Prostate gland (tissue), 2 donors: ENCODE measurements at regions not wholly inside any gene's neighbourhood (a gene's known extent, or its start where the extent isn't known, plus 50 kb on each side); places are given as distances from the start of the nearest gene placed in this dataset.

Experiments
- DNase-seq: peaks from one replicate; pipeline ENCODE4 v3.0.0-alpha.2; 2019; ENCODE audit warnings: low spot score
- H3K27ac ChIP-seq, 2 donors: fragments of 200-600 bp; sonication (generic); 2 replicates each; pipeline ENCODE4 v1.5.1; 2017 to 2019
- H3K27me3 ChIP-seq: fragments of 200-600 bp; sonication (generic); replicated peaks from 2 replicates; pipeline ENCODE4 v1.5.1; 2019; ENCODE audit not compliant: insufficient read depth
- H3K36me3 ChIP-seq, 2 donors: fragments of 200-600 bp; sonication (generic); 1 replicate in 1 of 2; 2 replicates in 1 of 2; pipeline versions ENCODE4 v1.5.1 to v1.8.1; 2017 to 2019
- H3K4me1 ChIP-seq: fragments of 200-600 bp; sonication (generic); replicated peaks from 2 replicates; pipeline ENCODE4 v1.5.1; 2019
- H3K4me3 ChIP-seq, 2 donors: fragments of 200-600 bp; sonication (generic); 2 replicates each; pipeline ENCODE4 v1.5.1; 2017 to 2019
- H3K9me3 ChIP-seq: fragments of 200-600 bp; sonication (generic); 2 replicates; pipeline ENCODE4 v1.5.1; 2017
- CTCF ChIP-seq, 4 experiments: fragments of 200-600 bp in 2 of 4; fragments of 450-650 bp in 2 of 4; sonication (generic) in 2 of 4; IDR thresholded peaks; 1 replicate in 3 of 4; 2 replicates in 1 of 4; pipeline ENCODE4 v1.5.1; 2016 to 2019; ENCODE audit warnings: antibody characterized with exemption in 4 of 4, mild to moderate bottlenecking in 2 of 4, moderate library complexity in 2 of 4
- POLR2A ChIP-seq: fragments of 450-650 bp; IDR thresholded peaks from one replicate; pipeline ENCODE4 v1.6.1; 2016; ENCODE audit warnings: antibody characterized with exemption, mild to moderate bottlenecking
- POLR2AphosphoS5 ChIP-seq: sonication (generic); formaldehyde crosslinking; IDR thresholded peaks from one replicate; pipeline ENCODE4 v1.6.1; 2017; ENCODE audit warnings: antibody characterized with exemption
- WGBS: methylation state at CpG from one replicate; pipeline ENCODE4 v1.1.5; 2018; 5-methylcytosine and 5-hydroxymethylcytosine counted together
- intact Hi-C: fragments of 100-400 bp; cut with DNase I; formaldehyde crosslinking; loops from one replicate; pipeline ENCODE4 v1.14.2; 2022

- intact Hi-C loops = no loop called here
- no peak overlapping the region for H3K27ac ChIP-seq
- no peaks in the 10 kb centered on the region for H3K4me1 ChIP-seq
- no peaks in the 10 kb centered on the region for H3K9me3 ChIP-seq
- H3K36me3 ChIP-seq = no peaks in the 10 kb centered on the region
- no peak for DNase-seq
- H3K4me3 ChIP-seq = no peak overlapping the region
- no peaks in the 10 kb centered on the region for H3K27me3 ChIP-seq
- 49% methylated on average over 3 of the region's 3 CpGs for WGBS
- TF ChIP-seq POLR2AphosphoS5 = no peak
- no peak for TF ChIP-seq CTCF (IDR thresholded peaks at IDR 0.05)
- no peak for TF ChIP-seq POLR2A
These were observed 490.7 kb upstream of the BTBD3 start for GRCh38 chr20:11426948-11427347.

- no peaks in the 10 kb centered on the region for H3K27me3 ChIP-seq
- no peaks in the 10 kb centered on the region for H3K9me3 ChIP-seq
- TF ChIP-seq POLR2AphosphoS5 (no peak), CTCF (IDR thresholded peaks at IDR 0.05) (no peak), POLR2A (no peak)
- H3K27ac ChIP-seq = no peak overlapping the region
- WGBS = 82% methylated on average over 2 of the region's 2 CpGs
- intact Hi-C loops = no loop called here
- H3K4me3 ChIP-seq = no peak overlapping the region
- no peak for DNase-seq
- H3K36me3 ChIP-seq = no peaks in the 10 kb centered on the region
- H3K4me1 ChIP-seq = no peaks in the 10 kb centered on the region
These were observed 488.5 kb upstream of the BTBD3 start for GRCh38 chr20:11429168-11429567.

GRCh38 chr20:11429889-11430519 is 487.7 kb upstream of the BTBD3 start:
- no peak for DNase-seq
- no peak for TF ChIP-seq POLR2A
- TF ChIP-seq POLR2AphosphoS5 = no peak
- no peak for TF ChIP-seq CTCF (IDR thresholded peaks at IDR 0.05)
- no peak overlapping the region for H3K4me3 ChIP-seq
- no peak overlapping the region for H3K27ac ChIP-seq
- H3K9me3 ChIP-seq = no peaks in the 10 kb centered on the region
- no peaks in the 10 kb centered on the region for H3K36me3 ChIP-seq
- intact Hi-C loops = no loop called here
- H3K4me1 ChIP-seq = no peaks in the 10 kb centered on the region
- 23% methylated on average over 5 of the region's 5 CpGs for WGBS
- no peaks in the 10 kb centered on the region for H3K27me3 ChIP-seq

- Histone ChIP-seq H3K36me3 (no peaks in the 10 kb centered on the region), H3K27ac (no peak overlapping the region), H3K9me3 (no peaks in the 10 kb centered on the region), H3K4me3 (no peak overlapping the region), H3K27me3 (no peaks in the 10 kb centered on the region), H3K4me1 (no peaks in the 10 kb centered on the region)
- 88% methylated on average over 3 of the region's 3 CpGs for WGBS
- TF ChIP-seq POLR2AphosphoS5 = no peak
- TF ChIP-seq CTCF (IDR thresholded peaks at IDR 0.05) = no peak
- TF ChIP-seq POLR2A = no peak
- DNase-seq = no peak
- intact Hi-C loops = no loop called here
These were observed 487.0 kb upstream of the BTBD3 start for GRCh38 chr20:11430652-11431051.

GRCh38 chr20:11431621-11432020 is 486.1 kb upstream of the BTBD3 start:
- TF ChIP-seq POLR2A = no peak
- no peak for TF ChIP-seq POLR2AphosphoS5
- no peak for TF ChIP-seq CTCF (IDR thresholded peaks at IDR 0.05)
- intact Hi-C loops = no loop called here
- 82% methylated on average over 1 of the region's 1 CpG for WGBS

More at GRCh38 chr20:11431621-11432020, 486.1 kb upstream of the BTBD3 start:
- H3K4me3 ChIP-seq = no peak overlapping the region
- H3K27me3 ChIP-seq = no peaks in the 10 kb centered on the region
- no peak for DNase-seq
- no peaks in the 10 kb centered on the region for H3K4me1 ChIP-seq
- H3K36me3 ChIP-seq = no peaks in the 10 kb centered on the region
- no peak overlapping the region for H3K27ac ChIP-seq
- no peaks in the 10 kb centered on the region for H3K9me3 ChIP-seq
